GM21526 (cell line): ENCODE measurements at regions not wholly inside any gene's neighbourhood (a gene's known extent, or its start where the extent isn't known, plus 50 kb on each side); places are given as distances from the start of the nearest gene placed in this dataset.

Source experiments
- ATAC-seq: cut with Tn5 transposase; IDR thresholded peaks from one replicate; pipeline ENCODE4 v1.9.1; 2021; ENCODE audit warnings: moderate library complexity; ENCODE audit not compliant: unreplicated experiment, low FRiP score

DNA sequence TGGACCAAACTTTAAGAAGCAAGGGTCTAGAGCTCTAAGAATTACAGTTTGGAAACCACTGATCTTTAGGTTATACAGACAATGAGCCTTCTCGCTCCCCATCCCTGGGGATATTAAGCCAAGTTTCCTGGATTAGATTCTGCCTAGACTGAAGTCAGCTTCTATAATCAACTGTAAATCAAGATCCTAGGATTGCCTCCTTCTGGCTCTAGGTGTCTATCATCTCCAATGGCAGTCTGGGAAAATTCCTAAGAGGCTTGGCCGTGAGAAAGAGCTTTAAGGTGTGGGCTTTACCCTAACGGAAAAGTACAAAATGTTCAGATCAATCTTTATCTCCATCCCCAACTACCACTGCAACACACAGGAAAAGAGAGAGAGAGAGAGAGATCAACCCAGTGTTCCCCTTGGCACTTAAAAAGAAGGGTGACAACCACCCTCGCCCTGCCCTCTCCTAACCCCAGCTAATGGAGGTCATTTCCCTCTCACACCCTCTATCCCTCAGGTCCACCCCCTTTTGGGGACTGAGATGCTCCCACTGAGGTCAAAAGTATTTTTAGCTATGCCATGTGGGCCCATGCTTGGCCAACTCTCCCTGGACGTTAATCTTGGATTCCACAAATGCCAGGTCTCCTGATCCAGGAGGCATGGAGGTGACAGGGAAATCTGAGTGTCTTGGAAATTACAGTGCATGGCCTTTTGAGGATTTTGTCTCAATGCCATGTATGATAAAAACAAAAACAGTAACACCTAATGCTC, 202.8 kb upstream of the BCL6 start:
- no peak for ATAC-seq

DNA sequence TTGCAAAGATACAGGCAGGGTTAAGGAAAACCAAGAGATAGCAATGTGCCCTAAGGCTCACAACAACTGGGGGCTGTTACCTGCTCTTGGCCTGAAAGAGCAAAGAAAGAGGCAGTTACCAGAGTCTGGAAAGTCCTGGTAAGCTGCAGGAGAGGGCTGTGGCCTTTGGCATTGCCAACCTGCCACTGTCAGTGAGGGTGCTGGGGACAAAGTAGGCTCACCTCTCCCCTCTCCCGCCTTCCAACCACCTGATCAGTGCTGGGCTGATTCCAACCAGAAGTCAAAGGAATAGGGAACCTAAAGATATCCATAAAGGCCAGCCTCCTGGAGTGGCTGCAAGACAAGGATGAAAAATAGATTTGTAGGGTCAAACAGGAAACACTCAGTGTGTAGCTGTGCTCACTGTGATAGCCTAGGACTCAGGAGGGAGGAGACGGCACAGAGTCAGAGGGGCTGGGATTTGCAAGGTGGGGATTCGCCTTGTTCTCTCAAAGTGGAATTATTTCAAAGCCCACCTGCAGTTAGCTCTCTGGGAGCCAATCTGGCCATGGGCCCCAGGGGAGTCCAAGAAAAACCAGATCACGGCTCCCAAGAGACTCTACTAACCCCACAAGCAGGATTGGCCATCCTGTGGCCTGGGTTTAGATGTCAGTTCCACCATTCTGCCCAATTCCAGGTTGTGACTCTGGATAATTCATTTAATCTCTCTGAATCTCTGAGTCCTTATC, 204.0 kb upstream of the BCL6 start:
- ATAC-seq = no peak

DNA sequence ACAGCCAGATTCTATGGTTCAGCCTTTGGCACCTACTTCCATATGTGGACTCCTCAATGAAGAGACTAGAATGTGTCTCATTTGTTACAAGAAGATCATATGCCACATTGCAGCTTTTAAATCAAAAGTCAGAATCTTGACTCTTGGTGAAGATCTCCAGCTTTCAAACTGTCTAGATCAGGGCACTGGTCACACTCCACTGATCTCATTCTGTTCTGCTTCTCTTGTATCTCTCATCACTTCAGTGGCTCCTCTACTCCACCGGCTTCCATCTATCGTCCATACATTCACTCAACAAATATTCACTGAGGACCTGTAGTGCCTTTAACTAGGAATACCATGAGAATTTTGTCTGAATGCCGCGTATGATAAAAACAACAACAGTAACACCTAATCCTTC, 203.3 kb upstream of the LPP start:
- no peak for ATAC-seq

DNA sequence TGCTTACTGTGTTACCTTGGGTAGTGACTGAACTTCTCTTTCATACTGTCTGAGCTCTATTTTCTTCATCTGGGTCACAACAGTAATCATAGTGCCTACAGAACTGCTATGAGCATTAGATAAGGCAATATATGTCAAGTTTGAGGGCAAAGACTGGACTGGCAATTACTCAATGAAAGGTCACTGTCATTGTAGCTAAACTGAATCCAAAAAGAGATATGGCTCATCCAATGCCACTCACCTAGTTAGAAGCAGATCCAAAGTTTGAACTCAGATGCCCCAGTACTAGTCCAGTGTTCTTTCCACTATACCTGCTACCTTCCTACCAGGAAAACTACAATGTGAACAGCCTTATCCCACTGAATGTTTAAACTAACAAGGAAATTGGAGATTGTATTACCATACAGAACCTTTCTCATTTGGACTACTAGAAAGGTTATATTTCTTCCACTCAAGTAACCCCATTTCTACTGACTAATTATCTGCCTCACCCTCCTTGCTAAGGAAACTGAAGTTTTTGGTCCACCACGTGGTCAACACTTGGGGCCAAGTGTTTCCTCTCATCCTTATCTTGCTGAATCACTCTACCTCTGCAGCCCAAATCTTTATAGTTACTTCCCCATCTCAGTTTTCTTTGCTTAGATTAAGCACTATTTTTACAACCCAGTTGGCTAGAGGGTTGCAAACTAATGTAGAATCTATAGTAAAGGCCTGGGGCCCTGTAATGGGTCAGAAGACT, 202.3 kb upstream of the LPP start:
- no peak for ATAC-seq

DNA sequence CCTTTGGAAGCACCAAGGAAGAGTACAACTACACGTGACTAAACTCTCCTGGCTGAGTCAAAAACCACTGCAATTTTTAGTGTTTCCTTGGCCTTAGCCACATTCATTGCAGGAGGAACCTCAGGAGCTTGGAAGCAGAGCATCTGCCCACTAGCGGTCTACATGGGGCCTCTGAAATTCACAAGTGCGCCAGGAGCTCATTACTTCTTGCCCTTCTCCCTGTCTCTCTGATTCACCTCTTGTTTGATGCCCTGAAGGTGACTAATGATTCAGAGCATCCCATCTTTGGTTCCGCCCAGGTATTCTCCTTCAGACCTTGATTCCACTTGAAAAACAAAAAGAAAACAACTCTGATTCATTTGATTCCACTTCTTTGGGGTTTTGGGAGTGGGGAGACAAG, 201.1 kb upstream of the LPP start:
- no peak for ATAC-seq

DNA sequence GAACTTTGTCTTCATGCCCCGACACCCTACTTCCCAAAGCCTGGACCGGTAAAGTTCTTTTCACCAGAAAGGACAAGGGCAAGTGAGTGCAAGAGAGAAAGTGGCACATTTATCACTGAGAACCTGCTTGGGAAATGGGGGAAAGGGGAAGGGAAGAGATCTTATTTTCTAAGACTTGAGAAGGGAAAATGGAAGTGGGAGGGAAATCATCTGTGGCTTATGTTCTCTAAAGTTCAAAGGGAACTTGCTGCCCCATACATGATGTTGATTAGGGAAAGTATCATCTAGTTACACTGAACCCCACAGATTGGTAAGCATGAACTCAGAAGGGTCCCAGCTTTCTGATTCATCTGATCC, 199.5 kb upstream of the LPP start:
- ATAC-seq = no peak

DNA sequence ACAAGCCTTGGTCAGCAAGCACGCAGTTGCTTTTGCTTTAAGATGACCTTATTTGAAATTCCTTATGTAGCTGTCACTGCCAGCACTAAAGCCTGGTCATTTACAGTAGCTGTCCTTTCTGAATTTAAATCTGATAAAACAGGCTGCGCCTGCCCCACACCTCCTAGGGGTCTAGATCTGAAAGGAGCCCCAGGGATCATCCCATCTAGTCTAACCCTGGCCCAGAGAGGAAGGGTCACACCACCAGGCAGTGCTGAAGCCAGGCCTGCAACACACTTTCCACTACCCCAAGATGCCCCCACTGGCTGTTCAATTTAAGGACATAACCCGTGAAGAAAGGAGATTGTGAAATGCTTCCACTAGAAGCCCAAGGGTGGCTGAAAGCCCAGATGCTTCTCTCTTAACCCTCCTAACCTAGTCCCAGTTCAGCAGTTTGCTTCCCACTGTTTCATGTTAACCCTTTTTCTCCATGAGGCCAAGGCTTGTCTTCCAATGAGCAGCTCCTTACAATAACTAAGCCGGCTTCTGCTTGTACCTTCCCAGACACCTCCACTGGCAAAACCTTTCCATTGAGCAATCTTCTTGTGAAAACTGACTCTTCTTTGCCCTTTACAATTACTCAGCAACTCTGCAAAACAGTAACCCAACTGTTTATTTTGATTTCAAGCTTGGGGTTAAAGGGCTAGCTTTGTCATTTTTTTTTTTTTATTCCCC, 198.9 kb upstream of the LPP start:
- no peak for ATAC-seq

DNA sequence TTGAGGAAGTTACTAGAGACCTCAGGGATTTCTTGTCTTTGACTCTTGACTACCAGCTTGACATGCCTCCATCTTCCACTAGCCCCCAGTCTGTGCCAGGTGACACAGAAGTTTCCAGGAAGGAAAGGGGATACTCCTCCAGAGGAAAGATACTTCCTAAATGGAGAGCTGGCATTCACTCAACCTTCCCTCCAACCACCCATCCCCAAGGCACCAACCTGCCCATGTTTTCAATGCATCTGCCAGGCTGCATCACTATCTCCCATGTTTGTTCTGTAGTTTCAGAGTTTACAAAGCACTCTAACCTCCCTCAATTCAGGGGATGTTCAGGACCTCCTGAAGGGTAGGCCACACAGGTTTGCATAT, 198.4 kb upstream of the LPP start:
- ATAC-seq = no peak

DNA sequence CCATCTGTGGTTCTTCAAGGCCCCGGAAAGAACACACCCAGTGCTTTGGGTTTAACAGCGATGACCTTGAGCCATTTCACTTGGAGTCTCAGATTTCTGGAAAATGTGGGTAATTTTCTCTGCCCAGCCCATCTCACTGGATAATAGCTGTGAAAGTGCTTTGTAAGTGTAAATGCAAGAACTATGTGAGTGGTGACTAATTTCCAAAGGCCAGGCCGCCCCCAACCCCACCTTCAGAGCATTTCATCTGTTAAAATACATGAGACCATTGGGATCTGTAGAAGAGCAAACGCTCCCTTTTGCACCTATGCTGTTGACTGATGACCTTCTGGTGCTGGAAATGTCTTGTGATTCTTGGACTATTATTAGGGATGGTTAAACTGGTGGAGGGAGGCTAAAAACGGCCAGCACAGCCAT, 196.8 kb upstream of the LPP start:
- no peak for ATAC-seq

DNA sequence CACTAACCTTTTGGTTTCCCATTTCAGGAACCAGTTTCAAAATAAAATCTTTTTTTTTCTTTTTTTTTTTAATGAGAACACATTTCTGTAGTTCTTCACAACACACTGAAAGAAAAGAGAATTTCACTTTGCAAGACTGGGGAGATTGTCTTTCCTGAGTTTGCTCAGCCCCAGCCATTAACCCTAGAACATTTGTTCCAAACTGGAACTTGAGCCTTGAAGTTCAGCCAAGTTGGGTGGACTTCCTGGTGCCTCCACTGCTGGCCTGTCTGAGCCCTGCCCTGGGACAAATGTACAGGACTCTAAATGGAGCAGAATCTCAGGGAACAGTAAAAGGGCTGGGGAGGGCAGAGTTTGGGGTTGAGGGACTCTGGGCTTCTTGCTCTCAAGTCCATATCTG, 196.4 kb upstream of the LPP start:
- no peak for ATAC-seq

DNA sequence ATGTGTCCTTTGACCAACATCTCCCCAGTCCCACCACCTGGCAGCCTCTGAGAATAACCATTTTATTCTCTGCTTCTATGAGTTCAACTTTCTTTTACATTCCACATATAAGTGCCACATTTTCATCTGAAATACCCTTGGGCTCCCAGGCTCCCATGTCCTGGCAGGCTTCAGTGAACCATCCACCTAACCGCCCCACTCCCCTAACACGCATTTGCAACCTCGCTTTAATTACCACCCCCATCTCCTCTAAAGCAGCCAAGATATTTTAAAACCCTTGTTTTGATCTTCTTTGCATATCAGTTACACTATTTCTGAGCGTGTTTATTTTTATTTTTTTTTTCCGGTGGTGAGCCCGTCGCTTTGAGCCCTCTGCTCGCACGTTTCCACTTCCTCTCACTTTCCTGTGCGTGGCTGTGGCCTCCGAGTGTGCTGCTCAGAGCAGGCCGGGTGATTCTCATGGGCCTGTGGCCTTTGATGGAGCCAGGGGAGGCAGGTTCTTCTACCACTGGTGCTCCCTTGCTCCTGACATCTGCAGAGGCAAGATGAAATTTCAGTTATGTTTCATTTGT, 195.4 kb upstream of the LPP start:
- no peak for ATAC-seq

DNA sequence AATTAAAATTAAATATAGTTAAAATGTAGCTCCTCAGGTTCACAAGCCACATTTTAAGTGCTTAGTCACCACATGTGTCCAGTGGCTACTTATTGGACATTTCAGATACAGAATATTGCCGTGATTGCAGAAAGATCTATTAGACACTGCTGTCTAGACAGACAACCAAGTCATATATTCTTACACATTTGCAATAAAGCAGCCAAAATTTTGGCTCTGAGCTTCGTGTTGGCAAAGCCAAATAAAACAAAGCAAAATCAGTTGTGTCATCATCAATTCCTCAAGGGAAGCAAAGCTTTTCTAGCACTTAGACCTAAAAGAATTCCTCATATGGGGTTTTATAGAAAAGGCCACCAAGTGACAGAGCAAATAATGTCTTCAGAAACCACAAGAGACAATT, 193.1 kb upstream of the LPP start:
- no peak for ATAC-seq

DNA sequence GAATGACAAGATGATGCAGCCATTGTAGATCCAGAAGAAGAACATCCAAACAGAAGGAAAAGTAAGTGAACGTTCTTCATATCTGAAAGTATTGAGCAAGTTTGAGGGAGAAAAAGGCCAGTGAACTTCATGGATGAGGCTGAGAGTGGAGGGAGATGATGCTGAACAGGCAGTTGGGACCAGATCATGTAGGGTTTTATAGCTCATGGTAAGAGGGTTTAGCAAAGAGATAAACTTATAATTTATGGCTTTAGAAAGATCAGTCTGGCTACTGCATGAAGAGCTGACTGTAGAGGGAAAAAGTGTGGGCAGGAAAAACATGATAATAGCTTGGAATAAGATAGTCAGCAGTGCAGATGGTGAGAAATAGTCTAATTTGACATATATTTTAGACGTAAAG, 192.6 kb upstream of the LPP start:
- no peak for ATAC-seq

DNA sequence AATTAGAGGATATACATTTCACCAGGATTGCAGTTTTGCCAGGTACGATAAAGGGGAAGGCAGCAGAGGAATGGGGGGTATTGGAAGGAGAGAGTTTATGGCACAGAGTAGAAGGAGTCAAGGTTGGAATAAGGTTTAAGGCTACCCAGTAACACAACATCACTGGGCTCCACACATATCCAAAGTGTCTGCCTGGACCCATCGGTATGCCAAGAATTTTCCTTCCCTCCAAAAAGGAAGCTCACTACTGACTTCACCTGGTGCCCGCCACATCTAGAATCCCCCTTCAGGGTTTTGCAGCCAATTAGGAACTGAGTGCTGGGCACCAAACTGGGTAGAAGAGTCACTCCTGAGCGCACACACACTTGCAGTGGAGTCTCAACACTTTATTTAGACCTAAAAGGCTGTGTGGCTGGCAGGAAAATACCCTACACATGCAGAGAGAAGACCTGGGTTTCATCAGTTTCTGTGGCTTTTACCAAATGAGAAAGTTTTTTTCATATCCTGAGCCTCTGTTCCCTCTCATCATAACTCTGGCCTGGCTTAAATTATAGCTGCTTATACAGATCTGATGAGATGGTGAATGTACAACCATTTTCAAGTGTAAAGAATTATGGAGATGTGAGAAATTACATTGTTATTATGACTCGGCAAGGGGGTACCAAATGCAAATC, 190.8 kb upstream of the LPP start:
- no peak for ATAC-seq

DNA sequence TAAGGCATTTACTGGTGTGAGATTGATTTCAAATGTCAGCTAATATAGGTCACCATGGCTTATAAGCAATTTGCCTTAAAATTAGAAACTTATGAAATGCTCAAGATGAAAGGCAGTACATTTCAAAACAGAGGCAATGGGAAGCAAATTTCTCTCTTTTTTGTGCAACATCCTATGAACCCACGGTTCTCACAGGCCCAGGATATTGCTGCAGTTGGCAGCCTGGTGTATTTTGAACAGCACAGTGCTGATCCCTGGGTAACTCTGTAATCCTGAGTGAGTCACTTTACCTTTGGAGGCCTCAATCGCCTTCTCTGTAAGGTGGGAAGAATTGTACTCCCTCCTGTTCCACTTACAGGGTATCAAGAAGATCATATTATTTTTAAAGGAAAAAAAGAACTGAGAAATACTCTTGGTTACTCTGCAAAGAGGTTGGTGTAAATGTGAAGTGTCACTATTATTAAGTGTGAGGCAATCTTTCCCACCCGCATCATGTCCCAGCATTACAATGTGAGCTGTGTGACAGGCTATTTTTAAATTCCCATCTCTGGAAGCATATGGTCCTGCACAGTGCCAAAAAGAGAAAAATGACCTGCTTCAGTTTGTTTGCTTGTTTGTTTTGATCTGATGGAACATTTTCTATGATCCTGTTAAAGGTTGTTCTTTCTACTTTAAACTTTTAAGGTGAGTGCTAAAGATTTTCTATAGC, 190.1 kb upstream of the LPP start:
- ATAC-seq = no peak

DNA sequence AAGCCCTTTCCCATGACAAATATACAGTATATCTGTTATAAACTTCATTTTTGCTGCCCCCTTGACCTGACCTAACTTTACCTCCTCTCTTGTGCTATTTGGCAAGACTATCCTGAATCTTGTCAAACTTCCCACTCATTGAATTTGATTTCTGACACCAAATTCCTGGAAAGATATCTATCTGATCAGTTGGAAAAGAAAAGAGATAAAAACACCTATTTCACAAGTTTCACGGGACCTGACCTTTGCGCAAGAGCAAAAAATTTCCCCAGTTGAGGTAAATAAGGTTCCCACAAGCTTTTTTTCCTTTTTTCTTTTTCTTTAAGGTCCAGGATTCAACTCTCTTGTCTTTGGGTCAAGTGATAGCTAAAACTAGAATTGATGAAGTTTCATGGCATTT, 189.2 kb upstream of the LPP start:
- no peak for ATAC-seq

DNA sequence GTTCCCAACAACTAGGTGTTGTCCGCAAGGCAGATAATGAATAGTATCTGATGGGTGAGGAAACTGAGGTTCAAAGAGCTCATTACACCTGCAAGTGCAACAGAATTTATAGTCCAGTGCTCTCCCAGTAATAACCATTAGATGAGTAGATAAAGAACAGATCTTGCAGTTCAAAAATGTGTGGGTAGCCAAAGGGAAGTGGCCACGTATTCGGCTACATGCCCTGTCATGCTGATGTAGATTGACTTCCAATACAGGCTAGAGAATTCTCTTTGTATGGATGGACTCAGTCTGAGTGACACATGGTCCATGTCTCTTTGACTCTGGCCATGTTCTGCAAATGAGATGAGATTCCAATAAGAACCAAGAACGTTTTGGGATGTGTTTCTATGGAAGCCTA, 187.9 kb upstream of the LPP start:
- no peak for ATAC-seq

DNA sequence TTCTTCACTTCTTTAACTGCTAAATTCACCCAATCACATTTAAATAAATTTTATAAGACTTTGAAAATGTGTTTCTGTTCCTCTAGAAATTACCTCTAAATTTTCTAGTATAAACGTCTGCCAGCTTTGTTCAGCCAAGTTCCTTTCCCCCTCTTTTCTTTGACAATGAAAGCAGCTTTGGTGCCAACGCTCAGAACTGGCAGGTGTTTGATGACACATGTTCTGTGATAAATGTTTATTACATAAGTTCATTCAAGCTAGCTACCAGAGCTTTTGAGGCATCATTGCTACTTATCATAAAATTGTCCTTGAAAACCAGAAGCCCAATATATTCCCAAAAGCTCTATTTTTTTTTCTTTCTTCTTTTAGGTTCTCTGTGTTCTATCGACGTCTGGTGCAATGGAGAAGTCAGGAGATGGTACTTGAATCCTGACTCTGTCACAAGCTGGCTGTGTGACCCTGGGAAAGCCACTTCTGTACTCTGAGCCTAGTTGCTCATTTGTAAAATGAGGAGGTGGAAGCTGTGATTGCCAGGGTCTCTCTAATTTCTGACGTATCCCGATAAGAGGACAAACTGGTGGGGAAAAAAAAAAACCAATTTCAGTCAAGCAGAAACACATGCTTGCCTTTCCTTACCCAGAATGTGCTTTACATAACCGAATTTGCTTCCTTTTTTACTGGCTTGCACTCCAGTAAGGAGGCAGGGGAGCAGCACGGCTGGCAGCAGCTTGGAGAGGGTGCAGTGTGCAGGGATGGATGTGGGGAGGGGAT, 187.1 kb upstream of the LPP start:
- no peak for ATAC-seq

DNA sequence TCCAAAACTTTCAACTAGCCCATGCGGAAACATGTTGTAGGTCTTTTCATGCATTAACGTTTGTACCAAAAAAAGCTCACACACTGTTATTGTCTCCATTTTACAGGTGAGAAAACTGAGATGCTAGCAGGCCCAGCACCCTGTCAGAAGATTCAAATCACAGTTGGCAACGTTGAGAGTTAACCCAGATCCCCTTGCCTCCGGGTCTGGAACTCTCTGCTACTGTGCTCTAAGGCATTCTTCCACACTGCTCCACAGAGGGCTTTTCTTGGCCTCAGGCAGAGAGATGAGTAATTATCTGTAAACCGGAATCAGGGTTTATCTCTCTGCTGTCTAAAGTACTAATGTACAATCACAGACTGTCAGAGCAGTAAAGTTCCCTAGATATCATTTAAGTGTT, 186.0 kb upstream of the LPP start:
- ATAC-seq = no peak
